ENCODE measurements at regions not wholly inside any gene's neighbourhood (a gene's known extent, or its start where the extent isn't known, plus 50 kb on each side); places are given as distances from the start of the nearest gene placed in this dataset.

- Mint-ChIP-seq H3K4me1 (peaks cover 0 to 2% (median 0%) of the 10 kb centered on the region in 4 donors), H3K27ac (no peak overlapping the region), H3K4me3 (no peak overlapping the region), H3K36me3 (peaks cover 0 to 18% (median 4%) of the 10 kb centered on the region in 3 donors), H3K9me3 (peaks cover 16 to 47% (median 28%) of the 10 kb centered on the region in 9 donors), H3K27me3 (no peaks in the 10 kb centered on the region)
- no peak for DNase-seq
- ATAC-seq = no peak
- POLR2A ChIA-PET = no interaction called here
Measured at GRCh38 chr11:26820739-26821138, 98.9 kb upstream of the SLC5A12 start.

GRCh38 chr11:26823963-26824362 lies 102.1 kb upstream of the SLC5A12 start:
- no peak for DNase-seq
- POLR2A ChIA-PET = no interaction called here
- Mint-ChIP-seq H3K36me3 (peaks cover 0 to 18% (median 4%) of the 10 kb centered on the region in 3 donors), H3K27me3 (no peaks in the 10 kb centered on the region), H3K4me1 (peaks cover 0 to 2% (median 0%) of the 10 kb centered on the region in 4 donors), H3K27ac (no peak overlapping the region), H3K4me3 (no peak overlapping the region), H3K9me3 (peaks cover 0 to 53% (median 24%) of the 10 kb centered on the region in 9 donors)
- no peak for ATAC-seq

- H3K9me3 Mint-ChIP-seq = peaks cover 0 to 46% (median 18%) of the 10 kb centered on the region in 9 donors
- ATAC-seq (no peak), DNase-seq (no peak)
- POLR2A ChIA-PET = no interaction called here
- H3K27me3 Mint-ChIP-seq = no peaks in the 10 kb centered on the region
- peaks cover 0 to 17% (median 4%) of the 10 kb centered on the region in 3 donors for H3K36me3 Mint-ChIP-seq
- no peak overlapping the region for H3K4me3 Mint-ChIP-seq
- no peaks in the 10 kb centered on the region for H3K4me1 Mint-ChIP-seq
- H3K27ac Mint-ChIP-seq = no peak overlapping the region
Measured at GRCh38 chr11:26827567-26828081, 105.8 kb upstream of the SLC5A12 start.

GRCh38 chr11:26828288-26828687 lies 106.4 kb upstream of the SLC5A12 start:
- ATAC-seq (no peak), DNase-seq (no peak)
- no peaks in the 10 kb centered on the region for H3K4me1 Mint-ChIP-seq
- peaks cover 0 to 10% (median 4%) of the 10 kb centered on the region in 3 donors for H3K36me3 Mint-ChIP-seq
- no peak overlapping the region for H3K4me3 Mint-ChIP-seq
- no peak overlapping the region for H3K27ac Mint-ChIP-seq
- H3K9me3 Mint-ChIP-seq = peaks cover 0 to 39% (median 13%) of the 10 kb centered on the region in 9 donors
- POLR2A ChIA-PET = no interaction called here
- no peaks in the 10 kb centered on the region for H3K27me3 Mint-ChIP-seq

- H3K27me3 Mint-ChIP-seq = no peaks in the 10 kb centered on the region
- H3K36me3 Mint-ChIP-seq = no peaks in the 10 kb centered on the region
- peaks cover 0 to 20% (median 8%) of the 10 kb centered on the region in 9 donors for H3K9me3 Mint-ChIP-seq
- H3K4me1 Mint-ChIP-seq = no peaks in the 10 kb centered on the region
- no peak for DNase-seq
- POLR2A ChIA-PET = no interaction called here
- no peak overlapping the region for H3K27ac Mint-ChIP-seq
- H3K4me3 Mint-ChIP-seq = no peak overlapping the region
- ATAC-seq = no peak
Measured at GRCh38 chr11:26830218-26830617, 108.4 kb upstream of the SLC5A12 start.

- Mint-ChIP-seq H3K4me1 (no peaks in the 10 kb centered on the region), H3K27me3 (no peaks in the 10 kb centered on the region), H3K9me3 (peaks cover 0 to 15% (median 7%) of the 10 kb centered on the region in 9 donors), H3K36me3 (no peaks in the 10 kb centered on the region), H3K27ac (no peak overlapping the region), H3K4me3 (no peak overlapping the region)
- ATAC-seq = no peak
- no peak for DNase-seq
- POLR2A ChIA-PET = no interaction called here
Measured at GRCh38 chr11:26830757-26831156, 108.9 kb upstream of the SLC5A12 start.

GRCh38 chr11:26834601-26835000 lies 112.7 kb upstream of the SLC5A12 start:
- no peak overlapping the region for H3K27ac Mint-ChIP-seq
- H3K4me3 Mint-ChIP-seq = no peak overlapping the region
- no peaks in the 10 kb centered on the region for H3K36me3 Mint-ChIP-seq
- POLR2A ChIA-PET = no interaction called here
- H3K27me3 Mint-ChIP-seq = no peaks in the 10 kb centered on the region
- H3K9me3 Mint-ChIP-seq = peaks cover 0 to 24% (median 3%) of the 10 kb centered on the region in 9 donors
- DNase-seq (no peak), ATAC-seq (no peak)
- no peaks in the 10 kb centered on the region for H3K4me1 Mint-ChIP-seq

GRCh38 chr11:26835611-26836010 lies 113.8 kb upstream of the SLC5A12 start:
- H3K27me3 Mint-ChIP-seq = no peaks in the 10 kb centered on the region
- H3K36me3 Mint-ChIP-seq = no peaks in the 10 kb centered on the region
- peaks cover 0 to 32% (median 4%) of the 10 kb centered on the region in 9 donors for H3K9me3 Mint-ChIP-seq
- POLR2A ChIA-PET = no interaction called here
- H3K27ac Mint-ChIP-seq = no peak overlapping the region
- ATAC-seq (no peak), DNase-seq (no peak)
- no peaks in the 10 kb centered on the region for H3K4me1 Mint-ChIP-seq
- no peak overlapping the region for H3K4me3 Mint-ChIP-seq

GRCh38 chr11:26837154-26837553 lies 115.3 kb upstream of the SLC5A12 start:
- no peaks in the 10 kb centered on the region for H3K36me3 Mint-ChIP-seq
- H3K4me1 Mint-ChIP-seq = no peaks in the 10 kb centered on the region
- H3K27ac Mint-ChIP-seq = no peak overlapping the region
- DNase-seq = no peak
- peaks cover 0 to 40% (median 5%) of the 10 kb centered on the region in 9 donors for H3K9me3 Mint-ChIP-seq
- POLR2A ChIA-PET = no interaction called here
- H3K4me3 Mint-ChIP-seq = no peak overlapping the region
- no peak for ATAC-seq
- H3K27me3 Mint-ChIP-seq = no peaks in the 10 kb centered on the region

GRCh38 chr11:26839911-26840698 lies 118.2 kb upstream of the SLC5A12 start:
- no peaks in the 10 kb centered on the region for H3K27me3 Mint-ChIP-seq
- DNase-seq (no peak), ATAC-seq (no peak)
- no peak overlapping the region for H3K4me3 Mint-ChIP-seq
- H3K36me3 Mint-ChIP-seq = no peaks in the 10 kb centered on the region
- H3K27ac Mint-ChIP-seq = no peak overlapping the region
- H3K4me1 Mint-ChIP-seq = no peaks in the 10 kb centered on the region
- peaks cover 0 to 31% (median 5%) of the 10 kb centered on the region in 9 donors for H3K9me3 Mint-ChIP-seq
- POLR2A ChIA-PET = no interaction called here

- Mint-ChIP-seq H3K9me3 (peaks cover 0 to 31% (median 5%) of the 10 kb centered on the region in 9 donors), H3K27ac (no peak overlapping the region), H3K27me3 (no peaks in the 10 kb centered on the region), H3K36me3 (no peaks in the 10 kb centered on the region), H3K4me1 (no peaks in the 10 kb centered on the region), H3K4me3 (no peak overlapping the region)
- DNase-seq = no peak
- POLR2A ChIA-PET = no interaction called here
- ATAC-seq = no peak
Measured at GRCh38 chr11:26841818-26842473, 120.1 kb upstream of the SLC5A12 start.

- no peaks in the 10 kb centered on the region for H3K36me3 Mint-ChIP-seq
- no peak overlapping the region for H3K27ac Mint-ChIP-seq
- no peaks in the 10 kb centered on the region for H3K4me1 Mint-ChIP-seq
Measured at GRCh38 chr11:26842478-26843282, 120.8 kb upstream of the SLC5A12 start.

GRCh38 chr11:26843539-26843938 lies 121.7 kb upstream of the SLC5A12 start:
- DNase-seq (no peak), ATAC-seq (no peak)
- Mint-ChIP-seq H3K9me3 (peaks cover 0 to 25% (median 5%) of the 10 kb centered on the region in 9 donors), H3K4me1 (no peaks in the 10 kb centered on the region), H3K4me3 (no peak overlapping the region), H3K27ac (no peak overlapping the region), H3K36me3 (no peaks in the 10 kb centered on the region), H3K27me3 (no peaks in the 10 kb centered on the region)
- POLR2A ChIA-PET = no interaction called here

More at GRCh38 chr11:26842478-26843282, 120.8 kb upstream of the SLC5A12 start:
- no peak for ATAC-seq
- H3K4me3 Mint-ChIP-seq = no peak overlapping the region
- POLR2A ChIA-PET = no interaction called here
- peaks cover 0 to 31% (median 5%) of the 10 kb centered on the region in 9 donors for H3K9me3 Mint-ChIP-seq
- H3K27me3 Mint-ChIP-seq = no peaks in the 10 kb centered on the region
- no peak for DNase-seq
